GM23248 (cell line): ENCODE measurements at regions not wholly inside any gene's neighbourhood (a gene's known extent, or its start where the extent isn't known, plus 50 kb on each side); places are given as distances from the start of the nearest gene placed in this dataset.

ENCODE experiments used
- EZH2 ChIP-seq: fragments of 200-600 bp; sonication (generic); IDR thresholded peaks from 2 replicates; pipeline ENCODE4 v1.6.1; 2018; ENCODE audit warnings: antibody characterized with exemption, mild to moderate bottlenecking; ENCODE audit not compliant: insufficient read depth, poor library complexity, severe bottlenecking
- EZH2phosphoT487 ChIP-seq: fragments of 200-600 bp; sonication (generic); IDR thresholded peaks from 2 replicates; pipeline ENCODE4 v1.6.1; 2018; ENCODE audit warnings: antibody characterized with exemption, moderate library complexity, mild to moderate bottlenecking, low read depth; ENCODE audit not compliant: insufficient read depth

- TF ChIP-seq EZH2 (no peak), EZH2phosphoT487 (no peak)
These were observed 113.3 kb downstream of the MAIP1 start for GRCh38 chr2:200068642-200069041.
